GM12892 (cell line): ENCODE measurements at regions not wholly inside any gene's neighbourhood (a gene's known extent, or its start where the extent isn't known, plus 50 kb on each side); places are given as distances from the start of the nearest gene placed in this dataset.

Source experiments
- DNase-seq: peaks from one replicate; pipeline ENCODE4 v3.0.0; 2011; ENCODE audit not compliant: insufficient read length
- FAIRE-seq: peaks from 2 replicates; lab custom pipeline; 2011; peaks lifted over from hg19 to GRCh38; lab: Jason Lieb, UNC
- POLR2A ChIP-seq: IDR thresholded peaks from 2 replicates; pipeline ENCODE4 v1.6.1; 2011; ENCODE audit warnings: low read depth, low read length, control low read depth
- POLR2AphosphoS5 ChIP-seq: IDR thresholded peaks from 2 replicates; pipeline ENCODE4 v1.6.1; 2011; ENCODE audit warnings: low read depth, low read length, control low read depth
- TAF1 ChIP-seq: IDR thresholded peaks from 2 replicates; pipeline ENCODE4 v1.6.1; 2011; ENCODE audit warnings: low read depth, mild to moderate bottlenecking, control low read depth, low read length, borderline replicate concordance

DNA sequence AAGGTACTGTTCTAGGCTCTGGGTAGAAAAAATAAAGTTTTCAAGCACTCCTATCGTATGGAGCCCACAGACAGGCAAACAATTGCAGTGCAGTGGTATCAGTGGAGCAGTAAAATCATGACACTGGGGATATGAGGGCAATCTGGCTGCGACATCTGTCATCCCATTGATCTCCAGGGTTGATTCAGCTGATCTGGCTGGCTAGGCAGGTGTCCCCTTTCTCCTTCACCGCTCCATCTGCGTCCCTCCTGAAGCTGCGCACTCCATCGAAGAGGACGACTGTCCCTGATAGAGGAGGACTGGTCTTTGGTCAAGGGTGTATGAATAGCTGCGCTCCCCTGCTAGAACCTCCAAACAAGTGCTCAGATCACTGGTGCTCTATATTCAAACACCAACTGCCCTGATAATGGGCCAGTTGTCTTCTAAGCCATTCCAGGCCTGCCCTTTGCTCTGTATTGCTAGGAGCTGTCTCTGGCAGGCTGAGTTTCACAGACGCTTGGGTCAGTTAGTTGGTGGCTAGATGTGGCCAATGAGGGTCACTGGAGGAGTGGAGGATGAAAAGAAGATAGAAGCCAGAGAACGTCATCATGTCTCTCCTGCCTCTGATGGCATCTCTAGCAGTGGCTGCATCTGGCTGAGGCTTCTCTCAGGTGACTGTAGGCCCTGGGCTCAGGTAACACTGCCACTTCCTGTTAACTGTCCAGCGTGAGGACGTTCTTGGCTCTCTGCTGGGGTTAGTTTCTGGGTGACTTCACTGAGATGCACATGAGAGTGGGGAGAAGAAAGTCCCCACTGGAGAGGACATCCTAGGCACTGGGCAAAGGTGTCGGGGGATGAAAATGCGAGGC is 205.0 kb upstream of the FOXN3 start:
- DNase-seq (no peak), FAIRE-seq (no peak)
- no peak for TF ChIP-seq POLR2A
- TF ChIP-seq POLR2AphosphoS5 = no peak
- no peak for TF ChIP-seq TAF1

DNA sequence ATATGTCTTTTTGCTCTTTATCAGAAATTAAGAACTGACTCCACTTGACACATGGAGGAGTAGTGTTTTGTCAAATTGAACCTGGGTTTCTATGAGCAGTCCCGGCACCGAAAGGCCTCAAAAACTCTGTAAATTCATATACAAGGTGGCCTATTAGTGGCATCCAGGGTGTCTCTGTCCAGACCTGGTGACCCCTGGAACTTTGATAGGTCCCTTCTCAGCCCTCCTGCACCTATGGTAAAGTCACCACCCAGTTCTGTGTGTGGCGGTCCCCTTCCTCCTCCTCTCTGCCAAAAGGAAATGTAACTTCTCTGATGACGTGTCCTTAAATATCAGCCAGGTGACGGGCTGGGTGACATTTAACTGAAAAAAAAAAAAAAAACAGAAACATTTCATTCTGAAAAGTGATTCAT is 204.0 kb upstream of the FOXN3 start:
- DNase-seq (no peak), FAIRE-seq (no peak)
- TF ChIP-seq POLR2AphosphoS5 (no peak), TAF1 (no peak), POLR2A (no peak)

DNA sequence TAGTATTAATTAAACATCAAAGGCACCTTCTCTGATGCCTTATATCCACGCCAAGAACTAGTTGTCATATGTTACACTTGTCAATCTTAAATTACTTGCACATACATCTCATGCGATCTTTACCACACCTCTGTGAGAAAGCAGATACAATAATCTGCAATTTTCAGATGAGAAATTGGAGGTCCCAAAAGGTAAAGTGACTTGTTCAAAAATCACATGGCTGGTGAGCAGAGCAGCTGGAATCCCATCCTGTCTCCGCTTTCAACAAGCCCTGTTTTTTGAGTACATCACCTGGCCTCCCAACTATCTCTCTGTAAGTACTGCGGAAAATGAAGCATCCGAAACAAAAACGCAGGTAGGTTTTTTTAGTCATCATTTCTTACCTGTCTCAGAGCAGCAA is 203.4 kb upstream of the FOXN3 start:
- no peak for TF ChIP-seq TAF1
- TF ChIP-seq POLR2AphosphoS5 = no peak
- no peak for TF ChIP-seq POLR2A
- DNase-seq = no peak
- no peak for FAIRE-seq

DNA sequence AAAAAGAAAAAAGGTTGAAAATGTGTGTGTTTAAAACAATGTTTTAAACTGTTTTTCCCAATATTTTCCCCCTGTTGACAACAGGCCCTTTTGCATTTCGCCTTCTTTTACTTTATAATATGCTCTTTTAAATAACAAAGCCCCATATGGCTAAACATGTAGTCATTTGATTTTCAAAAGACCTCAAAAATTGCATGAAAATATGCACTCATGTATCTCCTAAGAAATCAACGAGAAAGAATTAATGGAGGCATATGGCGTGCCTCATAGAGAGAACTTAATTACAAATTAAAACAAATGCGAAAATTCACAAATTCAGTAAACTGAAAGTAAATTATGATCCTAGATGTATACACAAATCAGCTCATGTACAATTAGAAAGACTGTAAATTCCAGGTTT is 202.6 kb upstream of the FOXN3 start:
- no peak for TF ChIP-seq POLR2AphosphoS5
- TF ChIP-seq TAF1 = no peak
- no peak for TF ChIP-seq POLR2A
- FAIRE-seq (no peak), DNase-seq (no peak)

DNA sequence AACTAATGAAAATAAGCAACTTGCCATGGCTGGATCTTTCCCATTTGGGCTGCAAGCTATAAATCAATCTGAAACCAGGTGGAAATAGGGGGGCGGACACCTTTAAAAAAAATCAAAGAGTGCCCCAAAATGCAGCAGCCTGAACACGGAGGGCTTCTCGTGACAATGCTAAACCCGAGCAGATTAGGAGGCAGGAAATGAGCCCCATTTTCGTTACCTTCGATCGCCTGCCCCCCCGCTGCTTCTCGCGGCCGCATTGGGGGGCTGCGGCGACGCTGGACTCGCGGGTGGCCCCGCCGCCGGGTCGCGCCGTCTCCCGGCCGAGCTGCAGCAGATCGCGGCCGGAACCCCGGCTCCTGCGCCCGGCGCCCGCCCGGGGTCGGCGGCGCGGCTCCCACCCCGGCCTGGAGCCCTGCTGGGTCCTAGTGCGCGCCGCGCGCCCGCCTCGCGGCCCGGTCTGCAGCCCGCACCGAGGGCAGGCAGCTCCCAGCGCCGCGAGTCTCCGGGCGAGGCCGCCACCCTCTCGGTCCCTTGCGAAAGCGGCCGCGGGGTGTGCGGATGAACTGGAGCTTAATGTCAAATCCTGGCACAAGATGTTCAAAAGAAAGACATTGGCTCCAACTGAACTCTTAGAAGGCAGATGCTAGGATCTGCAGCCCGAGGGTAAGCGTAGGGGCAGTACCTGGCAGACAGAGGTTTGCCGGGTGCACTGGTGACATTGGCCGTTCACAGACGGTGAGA is 201.9 kb upstream of the FOXN3 start:
- FAIRE-seq = peak; percentile 69
- TF ChIP-seq POLR2AphosphoS5 (peak; percentile 43), TAF1 (no peak), POLR2A (peak; percentile 76)
- DNase-seq = peak; percentile 51

DNA sequence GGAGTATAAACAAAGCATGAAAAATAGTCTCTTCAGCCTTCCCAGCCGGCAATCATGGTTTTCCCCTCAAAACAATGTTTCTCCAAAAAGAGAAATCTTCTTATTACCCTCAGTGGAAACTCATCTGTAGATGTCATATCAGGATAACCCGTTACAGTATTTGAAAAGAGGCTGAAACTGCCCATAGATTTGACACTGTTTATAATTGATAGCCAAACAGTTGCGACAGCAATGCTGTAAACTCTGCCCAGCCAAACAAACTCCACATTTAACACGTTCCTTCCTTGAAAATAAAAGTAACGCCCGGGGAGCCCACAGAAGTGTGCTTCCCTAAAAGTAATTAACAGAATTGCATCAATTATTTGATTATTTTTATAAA is 201.3 kb upstream of the FOXN3 start:
- no peak for FAIRE-seq
- DNase-seq = no peak
- no peak for TF ChIP-seq POLR2AphosphoS5
- TF ChIP-seq TAF1 = no peak
- TF ChIP-seq POLR2A = no peak

DNA sequence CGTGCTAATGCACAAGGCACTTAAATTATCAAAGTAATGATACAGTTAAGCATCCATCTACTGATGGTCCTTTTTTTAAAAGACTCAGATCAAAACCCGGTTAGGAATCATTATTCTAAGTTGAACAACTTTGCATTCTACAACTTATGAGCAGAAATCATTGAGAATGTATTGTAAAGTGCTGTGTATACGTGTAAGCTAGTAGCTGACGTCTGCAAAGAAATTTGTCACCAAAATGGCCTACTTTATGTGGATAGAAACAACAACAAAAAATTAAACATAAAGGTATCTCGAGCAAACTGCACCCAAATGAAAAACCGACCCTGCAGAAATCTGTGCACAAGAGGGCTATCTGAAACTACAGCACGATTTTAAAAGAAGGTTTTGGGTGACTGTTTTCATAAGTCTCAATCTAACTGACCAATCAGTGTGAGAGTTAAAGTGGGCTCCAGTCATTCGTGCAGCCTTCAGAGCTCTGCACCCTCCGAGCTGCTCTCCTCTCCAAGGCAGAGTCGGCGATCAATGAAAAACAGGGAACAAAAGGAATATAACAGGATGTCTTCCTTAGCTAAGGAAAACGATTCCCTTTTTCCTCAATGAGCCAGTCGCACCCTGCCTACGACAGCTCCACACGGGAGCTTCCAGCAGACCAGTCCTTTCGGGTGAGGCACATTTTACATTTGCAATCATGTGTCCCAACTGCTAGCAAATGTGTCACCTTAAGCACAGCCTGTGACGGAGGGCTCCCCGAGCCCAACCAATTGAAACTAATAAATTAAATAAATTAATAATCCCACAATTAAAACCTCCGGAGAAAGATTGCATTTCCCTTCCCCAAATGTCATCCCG is 200.7 kb upstream of the FOXN3 start:
- 0 out of 2 replicates have a peak, but pooled peaks have one; percentile 30 for TF ChIP-seq POLR2AphosphoS5
- peak; percentile 56 for TF ChIP-seq POLR2A
- no peak for TF ChIP-seq TAF1
- no peak for FAIRE-seq
- no peak for DNase-seq

DNA sequence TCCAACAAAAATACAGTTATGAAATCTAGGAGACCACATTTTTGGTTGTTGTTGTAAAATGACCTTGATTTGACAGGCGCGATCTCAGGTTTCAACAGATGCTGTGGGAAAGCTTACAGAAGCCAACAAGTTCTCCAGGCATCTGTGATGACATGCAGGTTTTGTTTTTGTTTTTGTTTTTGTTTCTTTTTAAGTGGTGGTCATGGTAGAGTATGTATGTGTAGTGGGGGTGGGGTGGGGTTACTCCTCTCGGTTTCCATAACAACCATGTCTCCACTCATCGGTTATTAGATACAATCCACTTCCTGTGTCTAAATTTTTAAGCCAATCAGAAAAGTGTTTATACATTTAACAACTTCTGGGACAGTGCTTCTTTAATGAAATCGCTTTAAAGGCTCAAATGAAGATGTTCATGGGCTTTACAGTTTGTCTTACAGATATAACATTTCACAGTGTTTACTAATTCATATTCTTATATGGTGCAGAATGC is 199.9 kb upstream of the FOXN3 start:
- DNase-seq (no peak), FAIRE-seq (peak; percentile 90)
- TF ChIP-seq POLR2AphosphoS5 (no peak), POLR2A (no peak), TAF1 (no peak)

DNA sequence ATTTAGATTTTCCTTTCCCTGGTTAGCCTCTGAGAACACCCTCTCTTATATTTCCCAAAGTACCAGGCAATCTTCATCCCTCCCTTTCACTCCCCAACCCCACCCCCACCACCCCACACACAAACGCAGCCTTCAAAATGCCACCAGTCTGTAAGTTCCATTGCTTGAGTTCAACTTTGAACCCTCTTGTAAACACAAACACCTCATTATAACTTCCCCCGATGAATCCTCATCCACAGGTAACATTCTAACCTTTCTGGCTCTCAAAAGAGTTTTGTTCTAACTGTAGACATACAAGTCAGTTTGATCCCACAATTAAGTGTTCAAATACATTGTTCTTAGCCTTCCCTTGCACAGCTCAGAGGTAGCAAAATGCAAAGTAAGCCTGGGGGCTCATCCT is 199.4 kb upstream of the FOXN3 start:
- FAIRE-seq (no peak), DNase-seq (no peak)
- no peak for TF ChIP-seq POLR2A
- TF ChIP-seq POLR2AphosphoS5 = no peak
- no peak for TF ChIP-seq TAF1

DNA sequence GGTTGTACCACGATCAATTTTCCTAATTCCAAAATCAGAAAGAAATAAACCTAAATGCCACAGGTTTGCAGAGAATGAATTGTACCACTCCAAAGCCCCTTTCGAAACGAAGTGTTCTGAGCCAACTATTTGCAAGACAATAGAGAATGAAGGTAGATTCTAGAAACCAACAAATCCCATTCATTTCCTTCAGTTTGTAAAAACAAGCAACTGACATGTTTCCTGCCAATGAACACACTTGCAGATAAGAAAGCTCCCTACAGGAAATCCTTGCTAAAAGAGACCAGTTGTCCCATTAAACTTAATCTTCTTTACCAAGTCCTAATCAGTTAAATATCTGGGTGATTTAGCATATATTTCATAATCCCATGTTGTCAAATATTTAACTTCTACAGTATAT is 198.4 kb upstream of the FOXN3 start:
- no peak for TF ChIP-seq POLR2A
- no peak for TF ChIP-seq POLR2AphosphoS5
- TF ChIP-seq TAF1 = no peak
- DNase-seq (no peak), FAIRE-seq (no peak)
